ENCODE measurements at regions not wholly inside any gene's neighbourhood (a gene's known extent, or its start where the extent isn't known, plus 50 kb on each side); places are given as distances from the start of the nearest gene placed in this dataset.

DNA sequence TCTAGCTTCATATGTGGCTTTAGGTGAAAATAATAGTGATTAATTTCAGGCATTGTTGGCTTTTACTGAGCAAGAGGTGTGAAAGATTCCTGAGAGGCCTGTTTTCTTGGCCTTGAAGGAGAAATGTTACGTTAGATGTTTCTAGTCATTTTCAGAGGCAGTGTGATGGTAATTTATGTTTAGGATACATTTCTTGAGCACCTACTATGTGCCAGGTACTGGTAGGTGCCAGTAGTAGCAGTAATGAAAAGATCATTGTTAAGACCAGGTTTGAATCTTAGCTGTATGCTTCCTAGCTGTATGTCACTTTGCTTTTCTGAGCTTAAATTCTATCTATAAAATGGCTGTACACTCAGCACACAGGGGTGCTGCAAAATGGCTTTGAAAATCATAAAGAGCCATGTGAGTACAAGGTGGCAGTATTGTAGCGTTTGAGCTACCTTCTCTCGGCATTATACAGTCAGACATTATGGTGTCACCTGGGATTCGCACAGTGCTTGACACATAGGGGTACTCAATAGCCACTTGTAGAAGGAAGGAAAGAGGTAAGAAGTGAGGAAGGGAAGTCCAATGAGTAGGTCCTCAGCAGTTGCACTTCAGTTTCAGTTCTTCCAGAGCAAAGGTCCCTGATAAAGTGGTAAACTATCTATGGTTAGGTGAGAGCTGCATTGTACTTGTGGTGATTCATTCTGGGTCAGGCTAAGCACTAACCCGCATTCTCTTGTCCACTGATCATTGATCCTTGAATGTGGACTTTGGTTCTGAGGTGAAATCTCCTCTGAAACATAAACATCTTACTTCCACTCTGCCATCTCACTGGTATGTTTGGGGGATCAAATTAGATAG is 166.5 kb upstream of the NR3C1 start:
- Mint-ChIP-seq H3K4me1 (peaks cover 23% of the 10 kb centered on the region), H3K4me3 (no peak overlapping the region), H3K27ac (no peak overlapping the region), H3K36me3 (no peaks in the 10 kb centered on the region), H3K9me3 (peaks cover under 1% of the 10 kb centered on the region)
- DNase-seq (ENCODE audit: low spot score in 2 of 2) (no peak), ATAC-seq (no peak)

DNA sequence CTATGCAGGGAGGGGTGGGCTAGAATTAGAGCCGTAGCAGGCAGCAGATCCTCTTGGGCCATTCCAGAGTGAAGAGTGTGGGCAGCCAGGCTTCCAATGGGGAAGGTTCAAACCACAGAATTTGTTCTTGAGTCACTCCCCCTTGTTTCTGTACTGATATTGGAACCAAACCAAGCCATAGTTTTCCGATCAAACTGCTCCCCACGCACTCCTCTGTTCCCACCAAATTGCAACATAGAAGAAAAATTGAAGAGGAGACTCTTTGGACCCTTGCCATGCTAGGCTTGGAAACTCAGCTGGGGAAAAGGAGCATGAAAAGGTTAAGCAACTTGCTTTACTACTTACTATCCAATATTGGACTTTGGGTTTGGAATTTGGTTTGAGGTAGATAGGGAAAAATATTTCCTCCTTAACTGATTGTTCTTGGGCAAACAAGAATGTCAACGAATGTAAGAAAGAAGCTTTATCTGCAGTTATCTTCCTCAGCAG is 165.8 kb upstream of the NR3C1 start:
- no peak for ATAC-seq
- no peak for DNase-seq (ENCODE audit: low spot score in 2 of 2)
- H3K4me3 Mint-ChIP-seq, result no peak overlapping the region
- no peak overlapping the region for H3K27ac Mint-ChIP-seq
- H3K4me1 Mint-ChIP-seq, result peaks cover 16% of the 10 kb centered on the region
- H3K36me3 Mint-ChIP-seq, result no peaks in the 10 kb centered on the region
- H3K9me3 Mint-ChIP-seq, result no peaks in the 10 kb centered on the region

DNA sequence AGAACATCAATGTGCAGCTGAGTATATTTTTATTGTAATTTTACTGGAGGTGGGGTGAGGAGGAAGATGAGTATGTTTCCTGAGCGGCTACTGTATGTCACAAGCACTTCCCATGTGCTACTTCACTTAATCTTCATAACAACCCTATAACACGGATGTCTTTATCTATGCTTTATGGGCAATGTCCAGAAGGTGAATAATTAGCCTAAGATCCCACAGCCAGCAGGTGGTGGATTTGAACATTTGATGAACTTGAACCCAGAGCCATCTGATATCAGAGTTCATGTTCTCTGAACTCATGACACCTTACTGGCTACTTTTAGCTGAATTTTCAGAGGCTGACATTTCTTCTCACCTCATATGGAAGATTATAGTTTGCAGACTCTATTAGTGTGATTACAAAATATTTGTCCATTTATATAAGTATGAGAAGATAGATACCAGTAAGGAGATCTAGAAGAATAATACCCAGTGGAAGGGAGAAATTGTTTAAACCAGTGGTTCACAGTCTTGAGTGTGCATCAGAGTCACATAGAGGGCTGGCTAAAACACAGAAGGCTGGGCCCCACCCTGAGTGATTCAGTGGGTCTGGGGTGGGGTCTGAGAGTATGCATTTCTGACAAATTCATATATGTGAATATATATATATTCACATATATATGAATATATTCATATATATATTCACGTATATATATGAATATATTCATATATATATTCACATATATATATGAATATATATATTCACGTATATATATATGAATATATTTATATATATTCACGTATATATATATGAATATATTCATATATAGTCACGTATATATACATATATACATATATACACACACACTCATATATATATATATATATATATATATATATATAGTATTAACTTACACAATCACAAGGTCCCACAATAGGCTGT is 164.4 kb upstream of the NR3C1 start:
- H3K4me3 Mint-ChIP-seq, result no peak overlapping the region
- H3K36me3 Mint-ChIP-seq, result no peaks in the 10 kb centered on the region
- peaks cover 20% of the 10 kb centered on the region for H3K4me1 Mint-ChIP-seq
- ATAC-seq (no peak), DNase-seq (ENCODE audit: low spot score in 2 of 2) (no peak)
- no peak overlapping the region for H3K27ac Mint-ChIP-seq
- H3K9me3 Mint-ChIP-seq, result no peaks in the 10 kb centered on the region

DNA sequence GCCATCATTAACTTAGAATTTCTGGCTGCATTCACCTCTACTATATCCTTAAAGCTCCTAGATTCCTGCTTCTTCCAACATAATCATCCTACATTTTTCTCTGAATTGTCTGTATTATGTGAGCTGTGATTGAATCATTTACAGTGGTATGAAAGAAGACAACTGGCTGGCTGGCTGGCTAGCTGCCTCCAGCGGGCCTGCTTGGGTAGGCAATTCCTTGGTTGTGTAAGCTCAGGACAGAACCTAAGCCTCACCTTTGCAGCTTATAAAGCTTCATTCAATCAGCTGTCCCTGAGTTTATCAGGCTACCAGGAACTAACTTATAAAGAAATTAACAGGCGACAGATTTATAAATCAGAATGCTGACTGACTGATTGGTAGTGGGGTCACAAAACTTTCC is 162.7 kb upstream of the NR3C1 start:
- Mint-ChIP-seq H3K4me3 (no peak overlapping the region), H3K36me3 (no peaks in the 10 kb centered on the region), H3K4me1 (peaks cover 25% of the 10 kb centered on the region), H3K9me3 (no peaks in the 10 kb centered on the region), H3K27ac (no peak overlapping the region)
- no peak for ATAC-seq
- no peak for DNase-seq (ENCODE audit: low spot score in 2 of 2)

DNA sequence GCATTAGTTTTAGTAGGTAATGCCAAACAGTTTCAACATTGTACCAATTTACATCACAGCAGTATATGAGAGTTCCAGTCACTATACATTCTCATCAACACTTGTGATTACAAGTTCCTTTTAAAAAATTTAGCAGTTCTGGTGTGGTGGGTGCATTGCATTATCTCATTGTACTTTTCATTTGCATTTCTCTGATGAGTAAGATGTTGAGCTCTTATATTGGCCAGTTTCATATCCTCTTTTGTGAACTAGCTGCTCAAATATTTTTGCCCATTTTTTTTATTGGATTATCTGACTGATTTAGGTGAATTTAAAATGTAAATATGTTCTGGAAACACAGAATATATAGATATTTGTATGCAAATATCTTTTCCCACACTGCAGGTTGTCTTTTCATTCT is 160.9 kb upstream of the NR3C1 start:
- no peaks in the 10 kb centered on the region for H3K9me3 Mint-ChIP-seq
- no peak for DNase-seq (ENCODE audit: low spot score in 2 of 2)
- peak; percentile 84 for ATAC-seq

DNA sequence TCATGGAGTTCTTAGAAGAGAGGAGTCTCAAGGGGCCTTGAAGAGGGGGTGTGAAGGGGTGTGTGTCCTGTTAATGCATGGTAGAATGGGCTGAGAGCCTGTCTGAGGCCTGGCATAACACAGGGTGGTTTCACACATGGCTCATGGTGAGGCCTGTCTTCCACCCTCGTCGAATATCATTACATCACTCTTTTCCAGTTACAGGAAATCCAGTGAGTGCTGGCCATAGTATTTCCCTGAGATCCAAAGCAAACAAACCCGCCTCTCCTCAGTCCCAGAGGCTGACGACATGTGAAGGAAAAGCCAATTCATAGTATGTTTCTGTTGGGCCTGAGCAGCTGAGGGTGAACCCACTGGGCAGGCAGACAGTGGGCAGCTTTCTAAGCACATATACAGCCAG is 159.4 kb upstream of the NR3C1 start:
- H3K4me1 Mint-ChIP-seq, result peaks cover 28% of the 10 kb centered on the region
- H3K4me3 Mint-ChIP-seq, result no peak overlapping the region
- DNase-seq (ENCODE audit: low spot score in 2 of 2), result no peak
- no peaks in the 10 kb centered on the region for H3K9me3 Mint-ChIP-seq
- H3K27ac Mint-ChIP-seq, result no peak overlapping the region
- H3K36me3 Mint-ChIP-seq, result no peaks in the 10 kb centered on the region
- no peak for ATAC-seq

More for the DNA sequence above, 160.9 kb upstream of the NR3C1 start:
- Mint-ChIP-seq H3K4me3 (no peak overlapping the region), H3K27ac (no peak overlapping the region), H3K36me3 (no peaks in the 10 kb centered on the region), H3K4me1 (peaks cover 24% of the 10 kb centered on the region)

DNA sequence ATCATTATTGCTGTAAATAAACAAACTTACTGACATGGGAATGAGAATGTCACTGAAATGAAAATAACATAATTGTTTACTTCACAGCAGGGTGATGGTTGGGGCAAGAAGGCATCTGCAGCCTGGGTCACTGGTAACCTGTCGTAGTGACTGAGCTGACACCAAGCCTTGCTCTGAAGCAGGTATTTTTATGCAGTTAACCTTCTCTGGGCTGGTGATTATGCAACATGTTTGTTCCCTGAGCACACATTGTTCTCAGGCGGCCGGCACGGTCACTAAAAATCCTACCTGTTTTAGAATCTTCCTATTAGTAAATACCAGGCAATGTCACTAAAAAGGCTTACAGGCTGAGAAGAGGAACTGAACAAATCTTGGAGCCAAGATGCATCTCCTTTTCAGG is 157.7 kb upstream of the NR3C1 start:
- DNase-seq (ENCODE audit: low spot score in 2 of 2) (no peak), ATAC-seq (no peak)
- H3K4me3 Mint-ChIP-seq, result no peak overlapping the region
- no peaks in the 10 kb centered on the region for H3K9me3 Mint-ChIP-seq
- H3K27ac Mint-ChIP-seq, result no peak overlapping the region
- peaks cover 38% of the 10 kb centered on the region for H3K4me1 Mint-ChIP-seq
- no peaks in the 10 kb centered on the region for H3K36me3 Mint-ChIP-seq

DNA sequence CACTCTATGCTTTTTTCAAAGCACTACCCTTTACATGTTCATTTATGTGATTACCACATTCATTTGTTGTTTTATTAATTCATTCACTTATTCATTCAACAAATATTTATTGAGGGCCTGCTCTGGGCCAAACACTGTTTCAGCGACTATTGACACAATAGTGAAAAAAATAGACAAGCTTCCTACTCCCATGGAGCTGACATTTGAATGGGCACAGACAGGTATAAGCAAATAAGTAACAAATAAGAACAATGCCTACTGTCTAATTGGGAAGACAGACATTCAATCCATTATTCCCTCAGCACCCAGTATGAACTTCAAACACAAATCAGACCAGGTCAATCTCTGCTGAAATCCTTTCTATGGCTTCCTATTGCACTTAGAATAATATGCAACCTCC is 156.9 kb upstream of the NR3C1 start:
- no peak overlapping the region for H3K4me3 Mint-ChIP-seq
- H3K4me1 Mint-ChIP-seq, result peaks cover 38% of the 10 kb centered on the region
- H3K9me3 Mint-ChIP-seq, result no peaks in the 10 kb centered on the region
- no peaks in the 10 kb centered on the region for H3K36me3 Mint-ChIP-seq
- DNase-seq (ENCODE audit: low spot score in 2 of 2) (no peak), ATAC-seq (no peak)
- no peak overlapping the region for H3K27ac Mint-ChIP-seq

DNA sequence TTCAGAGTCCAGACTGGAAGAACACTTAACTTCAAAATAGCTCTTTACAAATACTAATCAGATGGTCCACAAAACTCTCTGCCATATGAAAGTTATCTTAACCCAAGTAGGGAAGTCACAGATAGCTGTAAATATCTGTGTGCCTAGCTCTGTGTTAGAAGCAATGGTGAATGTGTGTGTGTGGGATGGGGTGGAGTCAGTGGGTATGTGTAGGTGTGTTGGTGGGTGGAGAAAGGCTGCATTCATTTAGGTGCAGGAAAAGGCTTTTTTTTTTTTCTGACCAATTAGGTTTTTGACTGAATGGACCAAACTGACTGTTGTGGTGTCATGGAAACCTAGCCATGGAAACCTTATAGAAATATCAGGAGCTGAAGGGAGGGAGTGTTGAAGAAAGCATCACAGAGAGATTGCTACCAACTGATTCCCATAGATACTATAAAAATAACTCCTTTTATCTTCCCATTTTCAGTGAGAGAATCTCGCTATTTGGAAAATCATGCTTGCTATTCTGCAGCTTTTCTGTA is 156.2 kb upstream of the NR3C1 start:
- ATAC-seq, result no peak
- H3K27ac Mint-ChIP-seq, result no peak overlapping the region

DNA sequence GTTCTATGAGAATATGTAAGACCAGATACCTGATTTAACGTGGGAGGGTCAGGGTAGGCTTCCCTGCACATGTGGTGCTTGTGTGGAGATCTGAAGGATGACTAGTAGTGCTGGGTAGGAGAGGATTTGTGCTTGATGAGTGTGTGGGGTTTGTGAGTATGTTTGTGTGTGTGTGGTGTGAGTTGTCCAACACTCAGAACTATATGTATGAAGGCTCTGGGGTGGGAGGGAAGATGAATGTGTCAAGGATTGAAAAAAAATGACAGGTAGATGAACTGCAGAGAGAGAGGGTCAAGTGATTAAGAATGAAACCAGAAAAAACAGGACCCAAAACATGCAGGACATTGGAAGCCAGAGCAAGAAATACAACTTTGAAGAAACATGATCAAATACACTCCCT is 154.6 kb upstream of the NR3C1 start:
- DNase-seq (ENCODE audit: low spot score in 2 of 2), result no peak
- Mint-ChIP-seq H3K36me3 (no peaks in the 10 kb centered on the region), H3K4me1 (peaks cover 35% of the 10 kb centered on the region), H3K4me3 (no peak overlapping the region), H3K27ac (peak overlapping the region; percentile 1), H3K9me3 (no peaks in the 10 kb centered on the region)
- peak; percentile 83 for ATAC-seq

More for the DNA sequence above, 156.2 kb upstream of the NR3C1 start:
- no peak overlapping the region for H3K4me3 Mint-ChIP-seq
- no peaks in the 10 kb centered on the region for H3K36me3 Mint-ChIP-seq
- DNase-seq (ENCODE audit: low spot score in 2 of 2), result no peak
- no peaks in the 10 kb centered on the region for H3K9me3 Mint-ChIP-seq
- H3K4me1 Mint-ChIP-seq, result peaks cover 38% of the 10 kb centered on the region

DNA sequence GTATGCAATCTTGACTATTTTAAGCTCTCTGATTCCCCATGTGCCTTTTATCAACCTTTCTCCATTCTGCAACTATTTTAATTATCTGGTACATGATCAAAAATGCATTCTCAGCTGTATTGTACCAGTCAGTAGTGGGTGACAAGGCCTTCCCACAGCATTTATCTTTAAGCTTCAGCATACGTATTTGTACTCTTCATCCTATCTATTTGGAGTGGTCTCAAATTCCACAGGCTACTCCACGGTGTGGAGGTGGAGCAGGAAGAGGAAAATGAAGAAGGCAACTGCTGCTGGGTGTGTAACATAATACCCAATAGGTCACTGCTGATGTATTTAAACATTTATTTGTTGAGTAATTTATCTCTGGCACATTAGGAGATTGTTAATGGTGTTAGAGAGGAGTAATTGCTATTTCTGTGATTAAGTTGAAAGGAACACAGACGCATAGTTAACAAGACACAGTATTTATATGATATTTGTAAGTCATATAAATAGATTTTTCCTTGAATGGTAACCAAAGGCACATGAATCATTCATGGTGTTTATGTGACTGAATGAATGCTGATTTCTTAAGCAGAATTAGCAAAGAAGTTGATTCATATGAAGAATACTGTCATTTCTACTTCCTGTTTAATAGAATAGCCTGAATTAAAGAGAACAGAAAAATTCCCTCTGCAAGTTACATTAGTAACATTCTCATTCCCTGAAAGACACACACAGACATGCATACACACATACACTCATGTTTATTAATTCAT is 153.8 kb upstream of the NR3C1 start:
- Mint-ChIP-seq H3K9me3 (no peaks in the 10 kb centered on the region), H3K4me1 (peaks cover 29% of the 10 kb centered on the region), H3K4me3 (peak overlapping the region; percentile 40), H3K36me3 (no peaks in the 10 kb centered on the region), H3K27ac (peak overlapping the region; percentile 75)
- ATAC-seq, result peak; percentile 82
- DNase-seq (ENCODE audit: low spot score in 2 of 2), result no peak

DNA sequence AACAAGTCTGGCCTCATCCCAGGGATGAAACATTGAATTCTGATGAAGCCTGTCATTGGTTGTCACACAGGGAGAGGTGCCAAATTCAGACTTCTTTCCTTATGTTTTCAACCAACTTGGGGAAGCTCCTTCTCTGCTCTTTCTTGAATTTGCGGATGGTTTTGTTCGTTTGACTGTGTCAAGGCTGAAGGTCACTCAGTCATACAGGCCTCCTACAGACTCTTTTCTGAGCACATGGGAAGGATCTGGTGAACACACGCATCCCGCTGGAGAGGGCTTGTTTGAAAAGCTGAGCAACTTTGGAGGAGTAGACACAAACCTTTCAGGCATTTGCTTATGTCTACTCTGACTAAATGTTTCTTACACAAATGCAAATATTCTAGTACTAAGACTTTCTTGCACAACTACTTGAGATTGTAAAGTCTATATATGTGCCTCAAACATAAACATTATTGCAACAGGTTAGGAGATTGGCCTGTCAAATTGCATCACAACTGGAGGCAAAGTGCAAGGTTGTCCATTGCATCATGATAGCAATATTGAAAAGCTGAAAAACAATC is 151.5 kb upstream of the NR3C1 start:
- Mint-ChIP-seq H3K36me3 (no peaks in the 10 kb centered on the region), H3K4me3 (no peak overlapping the region), H3K4me1 (peaks cover 32% of the 10 kb centered on the region), H3K9me3 (no peaks in the 10 kb centered on the region), H3K27ac (no peak overlapping the region)
- DNase-seq (ENCODE audit: low spot score in 2 of 2), result no peak
- ATAC-seq, result no peak

DNA sequence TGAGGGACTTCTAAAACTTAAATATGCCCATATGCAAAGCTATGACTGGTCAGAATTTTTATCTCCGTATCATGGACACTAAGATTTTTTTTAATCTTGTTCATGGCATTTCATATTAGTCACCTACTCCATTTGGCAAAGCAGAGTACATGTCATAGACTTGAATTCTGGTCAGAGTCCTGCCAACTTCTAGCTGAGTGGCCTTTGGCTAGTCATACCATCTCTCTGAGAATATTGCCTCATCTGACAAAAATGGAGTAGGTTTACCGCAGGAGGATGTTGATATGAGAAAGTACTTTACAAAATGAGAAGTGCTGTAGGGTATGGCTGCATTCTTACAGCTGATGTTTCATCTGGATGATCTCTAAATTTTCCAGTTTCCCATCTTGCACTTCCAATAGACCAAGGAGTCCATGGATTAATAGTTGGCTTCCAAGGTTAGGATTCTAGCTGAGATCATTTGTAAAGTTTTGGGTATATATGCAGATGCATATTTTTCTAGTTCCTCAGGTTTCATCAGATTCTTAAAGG is 150.8 kb upstream of the NR3C1 start:
- Mint-ChIP-seq H3K9me3 (no peaks in the 10 kb centered on the region), H3K27ac (no peak overlapping the region), H3K4me1 (peaks cover 25% of the 10 kb centered on the region), H3K36me3 (no peaks in the 10 kb centered on the region), H3K4me3 (no peak overlapping the region)
- no peak for DNase-seq (ENCODE audit: low spot score in 2 of 2)
- peak; percentile 55 for ATAC-seq

DNA sequence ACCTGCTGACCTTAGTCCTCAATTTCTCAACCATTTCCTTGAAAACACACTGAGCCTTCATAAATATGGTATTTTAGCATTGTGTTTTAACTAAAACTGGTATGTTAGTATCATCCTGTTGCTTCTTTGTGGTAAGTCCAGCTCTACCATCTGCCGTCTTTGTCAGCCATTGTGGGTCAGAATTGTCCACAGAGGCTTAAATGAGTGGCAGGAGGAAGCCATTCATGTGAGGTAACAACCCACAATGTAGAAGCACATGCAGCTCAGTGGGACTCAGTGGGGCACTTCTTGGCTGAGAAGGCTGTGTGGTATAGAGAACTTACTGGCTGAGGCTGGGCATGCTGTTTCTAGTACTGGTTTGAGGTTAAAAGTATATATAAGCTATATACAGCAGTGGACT is 149.2 kb upstream of the NR3C1 start:
- no peak overlapping the region for H3K27ac Mint-ChIP-seq
- DNase-seq (ENCODE audit: low spot score in 2 of 2), result no peak
- no peaks in the 10 kb centered on the region for H3K36me3 Mint-ChIP-seq
- no peak overlapping the region for H3K4me3 Mint-ChIP-seq
- peaks cover 14% of the 10 kb centered on the region for H3K4me1 Mint-ChIP-seq
- H3K9me3 Mint-ChIP-seq, result no peaks in the 10 kb centered on the region
- ATAC-seq, result no peak
